ENCODE measurements at regions not wholly inside any gene's neighbourhood (a gene's known extent, or its start where the extent isn't known, plus 50 kb on each side); places are given as distances from the start of the nearest gene placed in this dataset.

DNA sequence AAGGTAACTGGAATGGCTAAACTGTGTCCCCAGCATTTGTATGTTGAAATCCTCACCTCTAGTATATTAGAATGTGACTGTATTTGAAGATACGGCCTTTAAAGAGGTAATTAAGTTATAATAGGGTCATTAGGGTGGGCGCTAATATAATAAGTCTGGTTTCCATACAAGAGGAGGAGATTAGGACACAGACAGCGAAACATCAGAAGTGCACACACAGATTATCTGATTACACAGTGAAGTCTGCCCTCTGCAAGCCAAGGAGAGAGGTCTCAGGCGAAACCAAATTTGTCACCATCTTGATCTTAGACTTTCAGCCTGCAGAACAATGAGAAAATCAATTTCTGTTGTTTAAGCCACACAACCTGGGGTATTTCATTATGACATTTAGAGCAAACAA, 2233.1 kb downstream of the MRPL39 start:
- TF ChIP-seq EZH2 (IDR thresholded peaks at IDR 0.05) (no peak), POLR2AphosphoS5 (IDR thresholded peaks at IDR 0.05; ENCODE audit: borderline replicate concordance, low read depth, low read length) (no peak)

Measured in SK-N-MC (cell line).